H1 (cell line): ENCODE measurements at regions not wholly inside any gene's neighbourhood (a gene's known extent, or its start where the extent isn't known, plus 50 kb on each side); places are given as distances from the start of the nearest gene placed in this dataset.

Source experiments
- CTCF ChIA-PET: fragments of 300-600 bp; sonication (Branson Sonifier 250); formaldehyde crosslinking; loops from one replicate; lab custom pipeline; 2021; ENCODE audit not compliant: partially characterized antibody; lab: Charles Lee
- POLR2A ChIA-PET: fragments of 300-600 bp; sonication (Branson Sonifier 250); formaldehyde crosslinking; loops from one replicate; lab custom pipeline; 2021; ENCODE audit warnings: inconsistent platforms; ENCODE audit not compliant: partially characterized antibody; lab: Charles Lee
- DNase-seq, 2 experiments: peaks; one replicate each; pipeline versions ENCODE4 v3.0.0 to v3.0.0-alpha.2; 2010 to 2022; ENCODE audit warnings: low spot score in 2 of 2, low read depth in 1 of 2, mixed read lengths in 1 of 2
- FAIRE-seq: peaks from 2 replicates; lab custom pipeline; 2011; peaks lifted over from hg19 to GRCh38; lab: Jason Lieb, UNC
- H2AFZ ChIP-seq: 2 replicates; pipeline ENCODE4 v1.8.1; 2012; ENCODE audit warnings: low read length, inconsistent platforms
- H2AK5ac ChIP-seq: 2 replicates; pipeline ENCODE4 v1.6.1; 2013; ENCODE audit warnings: low read depth, low read length
- H2BK120ac ChIP-seq: replicated peaks from 2 replicates; pipeline ENCODE3; 2013; ENCODE audit warnings: low read depth, low read length, inconsistent platforms
- H2BK12ac ChIP-seq: 2 replicates; pipeline ENCODE4 v1.6.1; 2013; ENCODE audit warnings: low read depth, low read length
- H2BK15ac ChIP-seq: 2 replicates; pipeline ENCODE4 v1.6.1; 2013; ENCODE audit warnings: low read length
- H2BK20ac ChIP-seq: 2 replicates; pipeline ENCODE4 v1.6.1; 2013; ENCODE audit warnings: low read length
- H2BK5ac ChIP-seq: 2 replicates; pipeline ENCODE4 v1.6.1; 2013; ENCODE audit warnings: low read depth, low read length
- H3K14ac ChIP-seq: 2 replicates; pipeline ENCODE4 v1.6.1; 2013; ENCODE audit warnings: inconsistent platforms; ENCODE audit not compliant: insufficient read length
- H3K18ac ChIP-seq: 2 replicates; pipeline ENCODE4 v1.6.1; 2013; ENCODE audit warnings: low read length; ENCODE audit errors: extremely low read depth
- H3K23ac ChIP-seq: 2 replicates; pipeline ENCODE4 v1.6.1; 2013; ENCODE audit warnings: inconsistent platforms; ENCODE audit not compliant: insufficient read length
- H3K23me2 ChIP-seq: 2 replicates; pipeline ENCODE4 v1.6.1; 2013; ENCODE audit warnings: low read depth, low read length
- H3K27ac ChIP-seq: 2 replicates; pipeline ENCODE4 v1.6.1; 2011; ENCODE audit warnings: low read depth, low read length, inconsistent platforms
- H3K27me3 ChIP-seq, 4 experiments: replicated peaks in 1 of 4; 1 replicate in 1 of 4; 2 replicates in 3 of 4; pipeline versions ENCODE4 v1.6.1 to v1.8.1; 2011 to 2013; ENCODE audit warnings: low read length in 3 of 4, mild to moderate bottlenecking in 3 of 4, inconsistent platforms in 2 of 4, mixed read lengths in 2 of 4, moderate library complexity in 1 of 4; ENCODE audit not compliant: control insufficient read depth in 3 of 4, insufficient read depth in 3 of 4; ENCODE audit errors: extremely low read depth in 1 of 4
- H3K36me3 ChIP-seq, 4 experiments: 2 replicates each; pipeline versions ENCODE4 v1.6.1 to v1.8.1; 2011 to 2013; ENCODE audit warnings: mild to moderate bottlenecking in 4 of 4, low read length in 3 of 4, moderate library complexity in 2 of 4, control low read depth in 1 of 4, inconsistent platforms in 1 of 4; ENCODE audit not compliant: insufficient read depth in 4 of 4, control insufficient read depth in 2 of 4
- H3K4ac ChIP-seq: replicated peaks from 2 replicates; pipeline ENCODE3; 2013; ENCODE audit warnings: low read length, low read depth, mixed read lengths, inconsistent platforms; ENCODE audit not compliant: insufficient read length
- H3K4me1 ChIP-seq, 4 experiments: replicated peaks in 1 of 4; 1 replicate in 1 of 4; 2 replicates in 3 of 4; pipeline versions ENCODE4 v1.6.1 to v1.8.1; 2011 to 2013; ENCODE audit warnings: low read length in 3 of 4, inconsistent platforms in 2 of 4, mixed read lengths in 1 of 4; ENCODE audit not compliant: insufficient read depth in 4 of 4, control insufficient read depth in 3 of 4
- H3K4me2 ChIP-seq, 2 experiments: 2 replicates each; pipeline versions ENCODE4 v1.6.1 to v1.8.1; 2011 to 2013; ENCODE audit warnings: low read depth in 2 of 2, low read length in 2 of 2, control low read depth in 1 of 2, inconsistent platforms in 1 of 2, mild to moderate bottlenecking in 1 of 2; ENCODE audit not compliant: insufficient read depth in 1 of 2
- H3K4me3 ChIP-seq, 4 experiments: fragments of 200-600, 300-600 bp in 1 of 4; sonication (generic), shearing (Covaris generic), sonication (Bioruptor Twin) in 1 of 4; 2 replicates each; pipeline versions ENCODE4 v1.5.1 to v1.8.1; 2011 to 2016; ENCODE audit warnings: low read length in 4 of 4, low read depth in 3 of 4, control low read depth in 2 of 4, inconsistent platforms in 2 of 4, mild to moderate bottlenecking in 2 of 4, mixed read lengths in 1 of 4, moderate library complexity in 1 of 4; ENCODE audit not compliant: insufficient read depth in 2 of 4; ENCODE audit errors: extremely low read depth in 1 of 4
- H3K56ac ChIP-seq: replicated peaks from 2 replicates; pipeline ENCODE3; 2013; ENCODE audit warnings: low read depth, mild to moderate bottlenecking, mixed read lengths, low read length, inconsistent platforms; ENCODE audit not compliant: insufficient read length
- H3K79me1 ChIP-seq: 2 replicates; pipeline ENCODE4 v1.6.1; 2013; ENCODE audit warnings: low read depth, low read length, control low read depth
- H3K79me2 ChIP-seq, 2 experiments: 2 replicates each; pipeline versions ENCODE4 v1.6.1 to v1.8.1; 2012 to 2013; ENCODE audit warnings: low read length in 2 of 2, mild to moderate bottlenecking in 2 of 2, inconsistent platforms in 1 of 2; ENCODE audit not compliant: insufficient read depth in 2 of 2, control insufficient read depth in 1 of 2
- H3K9ac ChIP-seq, 4 experiments: replicated peaks in 1 of 4; 1 replicate in 1 of 4; 2 replicates in 3 of 4; pipeline versions ENCODE4 v1.6.1 to v1.8.1; 2011 to 2013; ENCODE audit warnings: low read depth in 3 of 4, low read length in 3 of 4, control low read depth in 2 of 4, mild to moderate bottlenecking in 2 of 4, moderate library complexity in 2 of 4, inconsistent platforms in 1 of 4; ENCODE audit errors: extremely low read depth in 1 of 4
- H3K9me3 ChIP-seq, 2 experiments: 2 replicates each; pipeline versions ENCODE4 v1.6.1 to v1.8.1; 2012 to 2013; ENCODE audit warnings: mild to moderate bottlenecking in 2 of 2, moderate library complexity in 2 of 2, control low read depth in 1 of 2, inconsistent platforms in 1 of 2, low read depth in 1 of 2, low read length in 1 of 2, mixed read lengths in 1 of 2; ENCODE audit not compliant: insufficient read depth in 2 of 2
- H4K20me1 ChIP-seq, 2 experiments: replicated peaks in 1 of 2; 2 replicates each; pipeline versions ENCODE3 to v1.8.1; 2011 to 2013; ENCODE audit warnings: inconsistent platforms in 2 of 2, low read length in 2 of 2, mild to moderate bottlenecking in 1 of 2; ENCODE audit not compliant: insufficient read depth in 2 of 2, control insufficient read depth in 1 of 2
- H4K5ac ChIP-seq: 2 replicates; pipeline ENCODE4 v1.6.1; 2013; ENCODE audit warnings: low read length, low read depth, mixed read lengths, inconsistent platforms; ENCODE audit not compliant: insufficient read length
- H4K8ac ChIP-seq: 2 replicates; pipeline ENCODE4 v1.8.0; 2013; ENCODE audit warnings: mild to moderate bottlenecking, moderate library complexity, low read length, inconsistent platforms; ENCODE audit not compliant: insufficient read depth; ENCODE audit errors: extremely low read depth
- H4K91ac ChIP-seq: replicated peaks from 2 replicates; pipeline ENCODE3; 2013; ENCODE audit warnings: low read length, mixed read lengths, inconsistent platforms; ENCODE audit not compliant: insufficient read length
- BACH1 ChIP-seq: IDR thresholded peaks from 2 replicates; pipeline ENCODE4 v1.6.1; 2012; ENCODE audit warnings: low read length, improper control_type of control experiment
- BRCA1 ChIP-seq: IDR thresholded peaks from 2 replicates; pipeline ENCODE4 v1.6.1; 2012; ENCODE audit warnings: low read depth, low read length, improper control_type of control experiment
- CBX8 ChIP-seq: fragments of 300-800, 300-1000 bp; sonication (generic); IDR thresholded peaks from 2 replicates; pipeline ENCODE4 v1.7.1; 2016; ENCODE audit warnings: low read depth, low read length, borderline replicate concordance
- MAFK ChIP-seq: IDR thresholded peaks from 2 replicates; pipeline ENCODE4 v1.6.1; 2012; ENCODE audit warnings: low read depth, mild to moderate bottlenecking, improper control_type of control experiment, low read length
- RFX5 ChIP-seq: IDR thresholded peaks from 2 replicates; pipeline ENCODE4 v1.6.1; 2011; ENCODE audit warnings: low read depth, low read length, improper control_type of control experiment, borderline replicate concordance
- TAF7 ChIP-seq: optimal IDR thresholded peaks from 2 replicates; pipeline ENCODE3; 2011; ENCODE audit warnings: low read depth, mild to moderate bottlenecking, inconsistent platforms, low read length, moderate library complexity, borderline replicate concordance
- TF ChIP-seq, protein P1 (sequence below): IDR thresholded peaks from 2 replicates; pipeline ENCODE4 v1.6.1; 2012; ENCODE audit warnings: low read length, inconsistent platforms

DNA sequence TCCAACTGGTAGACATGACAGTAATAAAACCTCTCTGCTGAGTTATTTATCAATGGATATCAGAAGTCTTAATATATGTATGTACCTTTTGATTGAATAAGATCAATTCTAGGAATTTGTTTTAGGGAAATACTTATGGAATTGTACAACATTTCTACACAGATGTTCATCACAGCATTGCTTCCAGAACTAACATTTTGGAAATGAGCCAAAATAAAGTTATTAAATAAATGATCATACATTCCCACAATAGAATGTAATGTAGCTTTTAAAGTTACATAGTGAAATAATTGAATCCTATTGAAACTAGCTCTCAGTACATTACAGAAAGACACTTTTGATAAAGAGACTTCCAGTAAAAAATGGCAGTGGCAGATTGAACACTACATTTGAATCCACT, 481.6 kb upstream of the LRRN3 start:
- Histone ChIP-seq H2BK12ac (no peak overlapping the region), H2BK120ac (no peak overlapping the region), H3K36me3 (no peaks in the 10 kb centered on the region), H4K91ac (no peak overlapping the region), H3K14ac (no peak overlapping the region), H3K23me2 (no peaks in the 10 kb centered on the region), H2BK5ac (no peak overlapping the region), H2AFZ (no peak overlapping the region), H3K23ac (no peak overlapping the region), H3K4me2 (no peak overlapping the region), H3K18ac (no peak overlapping the region), H4K8ac (no peak overlapping the region), H3K56ac (no peak overlapping the region), H2BK15ac (no peak overlapping the region), H4K5ac (no peak overlapping the region), H4K20me1 (no peaks in the 10 kb centered on the region), H3K9ac (no peak overlapping the region), H2AK5ac (no peak overlapping the region), H2BK20ac (no peak overlapping the region), H3K4me3 (no peak overlapping the region), H3K9me3 (no peaks in the 10 kb centered on the region), H3K27me3 (no peaks in the 10 kb centered on the region; a peak in 1 of 7 replicates), H3K4me1 (no peaks in the 10 kb centered on the region), H3K27ac (no peak overlapping the region), H3K79me2 (no peaks in the 10 kb centered on the region), H3K4ac (no peak overlapping the region), H3K79me1 (no peaks in the 10 kb centered on the region)
- no peak for FAIRE-seq
- TF ChIP-seq MAFK: no peak
- TF ChIP-seq BACH1: no peak
- TF ChIP-seq TAF7: no peak
- no peak for TF ChIP-seq RFX5
- TF ChIP-seq, protein P1, sequence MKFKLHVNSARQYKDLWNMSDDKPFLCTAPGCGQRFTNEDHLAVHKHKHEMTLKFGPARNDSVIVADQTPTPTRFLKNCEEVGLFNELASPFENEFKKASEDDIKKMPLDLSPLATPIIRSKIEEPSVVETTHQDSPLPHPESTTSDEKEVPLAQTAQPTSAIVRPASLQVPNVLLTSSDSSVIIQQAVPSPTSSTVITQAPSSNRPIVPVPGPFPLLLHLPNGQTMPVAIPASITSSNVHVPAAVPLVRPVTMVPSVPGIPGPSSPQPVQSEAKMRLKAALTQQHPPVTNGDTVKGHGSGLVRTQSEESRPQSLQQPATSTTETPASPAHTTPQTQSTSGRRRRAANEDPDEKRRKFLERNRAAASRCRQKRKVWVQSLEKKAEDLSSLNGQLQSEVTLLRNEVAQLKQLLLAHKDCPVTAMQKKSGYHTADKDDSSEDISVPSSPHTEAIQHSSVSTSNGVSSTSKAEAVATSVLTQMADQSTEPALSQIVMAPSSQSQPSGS: no peak
- no peak for TF ChIP-seq CBX8
- no peak for TF ChIP-seq BRCA1
- no peak for DNase-seq
- CTCF ChIA-PET: interaction anchor here (1.9 kb wide), 1 partner anchor 10 kb away, joined by 4 read pairs; no protein-coding TSS in a partner anchor
- POLR2A ChIA-PET: no interaction called here
